GM19324 (cell line): ENCODE measurements at regions not wholly inside any gene's neighbourhood (a gene's known extent, or its start where the extent isn't known, plus 50 kb on each side); places are given as distances from the start of the nearest gene placed in this dataset.
"Not testable (repeated sequence)": the region's sequence is repeated elsewhere in the genome, so short reads cannot be mapped to it uniquely, and the experiment has no call there.

ENCODE experiments used
- ATAC-seq: cut with Tn5 transposase; IDR thresholded peaks from one replicate; pipeline ENCODE4 v1.9.1; 2021; ENCODE audit warnings: mild to moderate bottlenecking, moderate library complexity; ENCODE audit not compliant: unreplicated experiment, low FRiP score

DNA sequence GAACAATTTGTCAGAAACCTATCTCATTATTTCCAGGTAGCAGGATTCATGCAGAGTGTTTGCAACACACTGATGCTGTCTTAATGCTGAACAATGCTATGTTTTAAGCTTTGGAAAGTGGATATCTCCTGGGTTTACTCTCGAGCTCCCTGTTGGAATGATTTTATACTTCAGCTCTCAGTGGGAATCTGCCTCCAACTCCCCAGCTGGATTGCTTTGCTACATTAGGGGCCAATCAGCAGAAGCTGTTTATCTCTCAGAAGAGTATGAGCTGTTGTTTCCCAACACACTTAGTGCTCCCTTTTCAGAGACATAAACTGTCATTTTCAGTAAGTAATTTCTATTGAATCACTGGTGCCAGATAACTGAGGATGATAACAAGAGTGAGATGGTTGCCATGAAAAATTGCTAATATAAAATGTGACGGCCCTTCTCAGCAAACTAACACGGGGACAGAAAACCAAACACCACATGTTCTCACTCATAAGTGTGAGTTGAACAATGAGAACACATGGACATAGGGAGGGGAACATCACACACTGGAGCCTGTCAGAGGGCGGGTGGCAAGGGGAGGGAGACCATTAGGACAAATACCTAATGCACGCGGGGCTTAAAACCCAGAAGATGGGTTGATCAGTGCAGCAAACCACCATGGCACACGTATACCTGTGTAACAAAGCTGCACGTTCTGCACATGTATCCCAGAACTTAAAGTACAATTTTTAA is 265.9 kb upstream of the RUNX1 start:
- ATAC-seq, result no peak

GRCh38 chr21:35311985-35312384 is 262.9 kb upstream of the RUNX1 start:
- ATAC-seq, result no peak

DNA sequence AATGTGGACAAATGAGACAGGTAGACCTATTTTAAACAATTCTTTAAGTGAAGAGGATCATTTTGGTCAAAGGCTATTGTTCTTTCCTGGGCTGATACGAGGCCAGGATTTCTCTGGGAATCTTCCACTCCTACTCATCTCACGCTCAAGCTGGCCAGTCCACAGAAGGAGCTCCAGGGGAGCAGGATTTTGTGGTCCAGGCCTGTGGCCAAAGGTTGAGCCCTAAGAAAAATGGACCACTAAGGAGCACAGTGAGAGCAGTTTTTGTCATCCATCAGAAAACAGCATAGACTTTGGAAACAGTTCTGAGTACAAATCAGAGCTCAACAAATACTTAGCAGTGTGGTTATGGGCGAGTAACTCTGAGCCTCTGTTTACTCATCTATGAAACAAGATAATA is 260.2 kb upstream of the RUNX1 start:
- ATAC-seq, result no peak

- no peak for ATAC-seq
Measured at GRCh38 chr21:35303085-35303484, 254.0 kb upstream of the RUNX1 start.

DNA sequence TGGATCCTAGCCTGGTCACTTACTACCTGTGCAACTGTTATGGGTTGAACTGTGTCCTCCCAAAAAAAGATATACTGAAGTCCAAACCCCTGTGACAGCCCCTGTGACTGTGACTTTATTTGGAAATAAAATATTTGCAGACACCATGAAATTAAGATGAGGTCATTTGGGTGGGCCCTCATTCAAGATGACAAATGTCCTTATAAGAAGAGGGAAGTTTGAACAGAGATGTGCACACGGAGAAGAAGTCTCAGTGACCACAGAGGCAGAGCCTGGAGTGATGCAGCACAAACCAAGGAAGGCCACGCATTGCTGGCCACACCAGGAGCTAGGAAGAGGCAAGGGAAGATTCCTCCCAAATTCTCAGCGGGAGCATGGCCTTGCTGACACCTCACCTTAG is 249.7 kb upstream of the RUNX1 start:
- ATAC-seq, result no peak

DNA sequence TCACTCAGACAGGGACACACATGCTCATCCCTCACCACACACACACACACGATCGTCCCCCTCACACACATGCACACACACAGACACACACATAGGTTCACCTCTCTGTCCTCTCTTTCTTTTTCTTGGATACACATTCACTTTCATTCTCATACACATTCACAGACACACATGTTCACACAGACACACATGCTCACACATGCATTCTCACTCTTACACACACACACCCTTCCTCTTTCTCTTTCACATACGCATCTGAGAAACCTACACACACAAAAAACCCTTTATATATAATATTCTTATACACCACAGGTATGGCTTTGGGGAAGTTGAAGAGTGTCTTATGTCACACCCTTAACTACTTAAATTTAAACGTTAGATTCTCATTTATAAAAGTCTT is 248.6 kb upstream of the RUNX1 start:
- no peak for ATAC-seq

GRCh38 chr21:35294231-35294898 is 245.3 kb upstream of the RUNX1 start:
- ATAC-seq, result no peak

DNA sequence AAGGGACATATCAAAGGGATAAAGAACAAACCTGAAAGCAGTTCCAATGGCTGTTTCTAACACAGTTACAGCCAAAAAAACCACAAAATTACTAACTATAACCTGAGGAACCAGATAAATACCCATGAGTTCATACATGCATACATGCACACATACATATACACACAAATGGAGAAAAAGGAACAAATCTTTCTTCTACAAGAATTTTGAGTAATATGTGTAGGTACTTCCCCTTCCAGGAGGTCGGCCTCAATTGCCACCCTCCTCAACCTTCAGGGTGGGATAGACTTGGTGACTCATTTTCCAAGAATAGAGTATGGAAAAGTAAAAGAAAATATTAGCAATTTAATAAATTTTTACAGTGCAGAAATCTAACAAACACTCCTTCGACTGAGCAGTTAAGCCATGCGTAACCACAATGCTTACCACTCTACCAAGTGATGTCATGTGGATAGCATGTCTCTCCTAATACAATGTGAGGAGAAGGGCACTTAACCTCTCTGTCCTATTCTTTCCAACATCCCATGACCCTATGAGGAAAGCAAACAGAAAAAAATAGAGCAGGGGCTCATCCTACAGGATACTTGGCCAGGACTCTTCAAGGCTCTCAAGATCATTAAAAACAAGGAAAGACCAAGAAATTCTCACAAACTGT is 243.0 kb upstream of the RUNX1 start:
- ATAC-seq, result no peak

DNA sequence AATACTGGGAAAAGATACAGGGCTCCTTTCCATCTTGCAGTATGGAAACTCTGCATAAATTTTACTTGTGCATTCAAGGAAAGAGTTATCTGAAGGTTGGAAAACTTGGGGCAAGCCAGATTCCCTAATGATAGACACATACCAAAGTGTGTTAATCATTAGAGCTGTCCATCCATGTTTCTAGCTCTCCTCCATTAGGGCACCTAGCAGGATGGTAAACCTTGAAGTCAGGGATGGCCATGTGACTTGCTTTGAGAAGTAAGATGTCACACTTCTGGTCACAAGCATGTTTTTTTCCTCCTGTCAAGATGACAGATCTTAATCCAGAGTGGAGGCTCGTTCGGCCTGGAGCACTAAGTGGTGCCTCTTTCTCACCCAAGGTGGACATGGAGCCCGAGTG is 241.9 kb upstream of the RUNX1 start:
- no peak for ATAC-seq

GRCh38 chr21:35288238-35288637 is 239.1 kb upstream of the RUNX1 start:
- no peak for ATAC-seq

- ATAC-seq, result no peak
Measured at GRCh38 chr21:35284199-35284598, 235.1 kb upstream of the RUNX1 start.

DNA sequence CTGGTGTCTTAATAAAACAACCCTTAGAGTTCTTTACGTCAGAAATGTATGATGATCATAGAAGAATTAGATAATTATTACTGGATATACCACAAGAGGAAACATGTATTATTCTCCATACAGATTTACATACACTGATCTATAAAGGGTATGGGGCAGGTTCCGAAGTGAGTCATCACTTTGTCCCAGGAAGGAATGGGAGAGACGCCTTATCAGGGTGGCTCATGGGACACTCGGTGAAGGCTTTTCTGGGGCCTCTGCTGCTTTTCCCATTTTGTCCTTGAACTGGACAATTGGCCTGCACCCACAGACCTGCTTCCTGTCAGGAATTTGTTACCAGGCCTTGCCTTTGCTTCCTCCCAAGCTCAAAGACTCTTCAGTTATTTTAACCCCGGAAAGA is 233.8 kb upstream of the RUNX1 start:
- ATAC-seq, result no peak

DNA sequence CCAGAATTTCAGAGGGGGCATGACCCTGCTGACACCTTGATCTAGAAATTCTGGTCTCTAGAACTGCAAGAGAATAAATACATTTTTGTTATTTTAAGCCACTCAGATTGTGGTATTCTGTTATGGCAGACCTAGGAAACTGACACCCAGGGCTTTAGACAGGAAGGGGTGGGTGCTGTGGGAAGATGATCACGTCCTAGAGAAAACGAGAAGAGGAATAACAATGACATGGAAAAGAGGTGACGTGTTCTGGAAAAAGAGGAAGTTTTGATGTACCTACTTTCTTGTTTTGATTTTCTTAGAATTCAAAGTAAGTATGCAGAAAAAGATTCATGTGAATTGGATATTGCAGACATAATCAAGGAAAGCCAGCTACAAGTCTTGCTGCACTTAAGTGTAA is 232.9 kb upstream of the RUNX1 start:
- ATAC-seq, result no peak

- no peak for ATAC-seq
Measured at GRCh38 chr21:35280231-35280630, 231.1 kb upstream of the RUNX1 start.

DNA sequence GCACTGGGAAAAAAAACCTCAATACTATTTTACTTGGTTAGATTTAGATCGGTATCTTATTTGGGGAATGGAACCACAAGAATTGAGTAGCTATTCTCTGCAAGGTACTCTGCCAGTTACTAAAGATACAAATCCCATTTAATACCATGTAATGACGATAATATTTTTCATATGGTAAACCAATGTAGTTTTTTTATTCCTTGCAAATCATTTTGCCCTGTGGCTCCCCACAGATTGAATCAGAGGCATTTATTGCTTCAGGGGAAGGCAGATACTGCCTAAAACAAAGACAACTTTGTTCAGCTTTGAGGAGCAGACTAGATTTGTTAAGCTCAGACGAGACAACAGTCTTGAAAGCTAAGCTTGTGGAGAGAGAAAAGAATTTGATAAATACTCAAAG is 226.7 kb upstream of the RUNX1 start:
- ATAC-seq, result no peak

DNA sequence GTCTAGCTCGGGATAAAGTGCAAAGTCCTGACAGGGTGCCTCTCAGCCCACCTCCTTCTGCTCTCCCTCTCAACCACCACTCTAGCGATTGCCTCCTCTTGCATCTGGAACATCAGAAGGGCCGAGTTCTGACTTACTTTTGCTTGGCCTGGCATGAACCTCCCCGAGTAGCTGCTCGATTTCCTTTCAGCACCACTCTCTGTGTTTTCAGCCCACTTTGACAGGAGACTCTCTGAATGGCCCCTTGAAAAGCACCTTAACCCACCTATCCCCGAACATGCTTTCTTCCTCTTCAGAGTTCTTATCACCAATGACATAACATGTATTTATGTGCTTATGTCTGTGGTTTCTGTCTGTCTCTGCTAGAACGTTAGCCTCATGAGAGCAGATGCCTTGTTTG is 225.8 kb upstream of the RUNX1 start:
- no peak for ATAC-seq

- ATAC-seq, result no peak
Measured at GRCh38 chr21:35274090-35274489, 225.0 kb upstream of the RUNX1 start.

GRCh38 chr21:35273333-35273732 is 224.2 kb upstream of the RUNX1 start:
- ATAC-seq, result no peak

- not testable (repeated sequence) for ATAC-seq
Measured at GRCh38 chr21:35271344-35272118, 222.4 kb upstream of the RUNX1 start.

- no peak for ATAC-seq
Measured at GRCh38 chr21:35268817-35269216, 219.7 kb upstream of the RUNX1 start.

GRCh38 chr21:35268261-35268660 is 219.2 kb upstream of the RUNX1 start:
- ATAC-seq, result no peak
